H9 (cell line): ENCODE measurements at regions not wholly inside any gene's neighbourhood (a gene's known extent, or its start where the extent isn't known, plus 50 kb on each side); places are given as distances from the start of the nearest gene placed in this dataset.

Experiments used
- DNase-seq: peaks from one replicate; pipeline ENCODE4 v3.0.0-alpha.2; 2017
- H2AFZ ChIP-seq: one replicate; pipeline ENCODE4 v1.6.1; 2013; ENCODE audit warnings: mild to moderate bottlenecking, low read length, control low read depth, moderate library complexity
- H2AK5ac ChIP-seq: 2 replicates; pipeline ENCODE4 v1.6.1; 2013; ENCODE audit warnings: low read length, control low read depth, mixed read lengths; ENCODE audit not compliant: insufficient read length
- H2BK120ac ChIP-seq: one replicate; pipeline ENCODE4 v1.6.1; 2013; ENCODE audit warnings: low read depth, mild to moderate bottlenecking, low read length, control low read depth, inconsistent platforms; ENCODE audit not compliant: poor library complexity, severe bottlenecking
- H2BK12ac ChIP-seq: 2 replicates; pipeline ENCODE4 v1.6.1; 2013; ENCODE audit warnings: low read length, control low read depth, mixed read lengths, low read depth; ENCODE audit not compliant: insufficient read length
- H2BK15ac ChIP-seq: 2 replicates; pipeline ENCODE4 v1.6.1; 2013; ENCODE audit warnings: low read depth, low read length, control low read depth
- H2BK20ac ChIP-seq: one replicate; pipeline ENCODE4 v1.6.1; 2013; ENCODE audit warnings: low read depth, mild to moderate bottlenecking, low read length, control low read depth, inconsistent platforms; ENCODE audit not compliant: poor library complexity, severe bottlenecking
- H2BK5ac ChIP-seq: 2 replicates; pipeline ENCODE4 v1.6.1; 2013; ENCODE audit warnings: low read length, control low read depth, mixed read lengths; ENCODE audit not compliant: insufficient read length
- H3K14ac ChIP-seq: 2 replicates; pipeline ENCODE4 v1.6.1; 2013; ENCODE audit warnings: low read length, control low read depth; ENCODE audit not compliant: insufficient read depth
- H3K18ac ChIP-seq: 2 replicates; pipeline ENCODE4 v1.6.1; 2013; ENCODE audit warnings: low read depth, mild to moderate bottlenecking, mixed read lengths, low read length, control low read depth; ENCODE audit not compliant: insufficient read length
- H3K23ac ChIP-seq: 2 replicates; pipeline ENCODE4 v1.6.1; 2013; ENCODE audit warnings: low read length, control low read depth, mixed read lengths, low read depth; ENCODE audit not compliant: insufficient read length
- H3K23me2 ChIP-seq: 2 replicates; pipeline ENCODE4 v1.6.1; 2013; ENCODE audit warnings: low read depth, mild to moderate bottlenecking, mixed read lengths, low read length, control low read depth; ENCODE audit not compliant: insufficient read length, poor library complexity, severe bottlenecking
- H3K27ac ChIP-seq: 2 replicates; pipeline ENCODE4 v1.5.1; 2013; ENCODE audit warnings: low read length, control low read depth, mixed read lengths, low read depth; ENCODE audit not compliant: insufficient read length
- H3K27me3 ChIP-seq: 2 replicates; pipeline ENCODE4 v1.6.1; 2013; ENCODE audit warnings: low read length, control low read depth, inconsistent platforms; ENCODE audit not compliant: insufficient read depth
- H3K4ac ChIP-seq: 2 replicates; pipeline ENCODE4 v1.6.1; 2013; ENCODE audit warnings: low read depth, mild to moderate bottlenecking, control low read depth, inconsistent platforms, low read length, moderate library complexity
- H3K4me1 ChIP-seq: 2 replicates; pipeline ENCODE4 v1.6.1; 2013; ENCODE audit warnings: low read length, control low read depth, inconsistent platforms; ENCODE audit not compliant: insufficient read depth
- H3K4me2 ChIP-seq: 2 replicates; pipeline ENCODE4 v1.6.1; 2013; ENCODE audit warnings: low read length, control low read depth, mixed read lengths; ENCODE audit not compliant: insufficient read length, insufficient read depth
- H3K56ac ChIP-seq: 2 replicates; pipeline ENCODE4 v1.6.1; 2013; ENCODE audit warnings: low read depth, mild to moderate bottlenecking, mixed read lengths, low read length, control low read depth; ENCODE audit not compliant: insufficient read length
- H3K79me1 ChIP-seq: 2 replicates; pipeline ENCODE4 v1.6.1; 2013; ENCODE audit warnings: low read depth, mild to moderate bottlenecking, moderate library complexity, low read length, control low read depth, inconsistent platforms; ENCODE audit not compliant: insufficient read depth, poor library complexity, severe bottlenecking
- H3K79me2 ChIP-seq: 2 replicates; pipeline ENCODE4 v1.6.1; 2013; ENCODE audit warnings: low read length, control low read depth, inconsistent platforms; ENCODE audit not compliant: insufficient read depth
- H3K9ac ChIP-seq: 2 replicates; pipeline ENCODE4 v1.6.1; 2013; ENCODE audit warnings: low read length, control low read depth, mixed read lengths; ENCODE audit not compliant: insufficient read length; ENCODE audit errors: extremely low read depth
- H3K9me3 ChIP-seq: one replicate; pipeline ENCODE4 v1.6.1; 2013; ENCODE audit warnings: low read depth, low read length, inconsistent platforms; ENCODE audit not compliant: control insufficient read depth
- H3T11ph ChIP-seq: one replicate; pipeline ENCODE4 v1.6.1; 2013; ENCODE audit warnings: mild to moderate bottlenecking, low read length, control low read depth, inconsistent platforms
- H4K20me1 ChIP-seq: one replicate; pipeline ENCODE4 v1.6.1; 2013; ENCODE audit not compliant: control insufficient read depth, insufficient read length, insufficient read depth
- H4K5ac ChIP-seq: 2 replicates; pipeline ENCODE4 v1.6.1; 2013; ENCODE audit warnings: low read depth, mild to moderate bottlenecking, mixed read lengths, low read length, control low read depth; ENCODE audit not compliant: insufficient read length
- H4K8ac ChIP-seq: replicated peaks from 2 replicates; pipeline ENCODE4 v1.6.1; 2013; ENCODE audit warnings: low read length, control low read depth, mixed read lengths, low read depth; ENCODE audit not compliant: insufficient read length
- H4K91ac ChIP-seq: 2 replicates; pipeline ENCODE4 v1.6.1; 2013; ENCODE audit warnings: low read depth, mild to moderate bottlenecking, moderate library complexity, mixed read lengths, low read length, control low read depth; ENCODE audit not compliant: insufficient read length
- H3K27ac Mint-ChIP-seq, 3 experiments: 2 replicates in 2 of 3; 3 replicates in 1 of 3; pipeline ENCODE4 v1.8.0; 2020 to 2021; ENCODE audit warnings: mixed read lengths in 3 of 3, mild to moderate bottlenecking in 1 of 3, moderate library complexity in 1 of 3
- H3K27me3 Mint-ChIP-seq: 2 replicates; pipeline ENCODE4 v1.8.0; 2021; ENCODE audit warnings: low read depth, mild to moderate bottlenecking, moderate library complexity, mixed read lengths
- H3K36me3 Mint-ChIP-seq, 3 experiments: 2 replicates in 2 of 3; 3 replicates in 1 of 3; pipeline ENCODE4 v1.8.0; 2020 to 2021; ENCODE audit warnings: low read depth in 3 of 3, mixed read lengths in 3 of 3; ENCODE audit not compliant: insufficient read depth in 1 of 3
- H3K4me1 Mint-ChIP-seq, 2 experiments: 2 replicates each; pipeline ENCODE4 v1.8.0; 2020; ENCODE audit warnings: mixed read lengths in 2 of 2
- H3K4me3 Mint-ChIP-seq, 2 experiments: 2 replicates in 1 of 2; 3 replicates in 1 of 2; pipeline ENCODE4 v1.8.0; 2020 to 2021; ENCODE audit warnings: mild to moderate bottlenecking in 2 of 2, mixed read lengths in 2 of 2, moderate library complexity in 1 of 2
- H3K9me3 Mint-ChIP-seq, 2 experiments: 2 replicates in 1 of 2; 3 replicates in 1 of 2; pipeline ENCODE4 v1.8.0; 2020; ENCODE audit warnings: mild to moderate bottlenecking in 2 of 2, mixed read lengths in 2 of 2, moderate library complexity in 1 of 2
- CTCF ChIP-seq: fragments of 200-600 bp; sonication (generic); conservative IDR thresholded peaks from 3 replicates; pipeline ENCODE4 v1.8.0; 2021; ENCODE audit warnings: antibody characterized with exemption, mild to moderate bottlenecking

GRCh38 chr11:42034826-42035225 is 575.4 kb upstream of the LRRC4C start:
- Histone ChIP-seq H3K4ac (no peak overlapping the region), H3K18ac (no peak overlapping the region), H3K79me2 (no peaks in the 10 kb centered on the region), H3K27me3 (no peaks in the 10 kb centered on the region), H2BK120ac (no peak overlapping the region), H4K20me1 (no peaks in the 10 kb centered on the region), H2BK15ac (no peak overlapping the region), H3K9me3 (no peaks in the 10 kb centered on the region), H2BK12ac (no peak overlapping the region), H3T11ph (no peak overlapping the region), H2AK5ac (no peak overlapping the region), H4K8ac (no peak overlapping the region), H3K27ac (no peak overlapping the region), H3K23me2 (no peaks in the 10 kb centered on the region), H3K23ac (no peak overlapping the region), H3K56ac (no peak overlapping the region), H2BK20ac (no peak overlapping the region), H3K14ac (no peak overlapping the region), H3K9ac (no peak overlapping the region), H3K4me2 (no peak overlapping the region), H4K91ac (no peak overlapping the region), H2AFZ (no peak overlapping the region), H3K4me1 (no peaks in the 10 kb centered on the region), H4K5ac (no peak overlapping the region), H2BK5ac (no peak overlapping the region), H3K79me1 (no peaks in the 10 kb centered on the region)
- no peak for DNase-seq
- no peaks in the 10 kb centered on the region; a peak in 1 of 4 replicates for H3K4me1 Mint-ChIP-seq
- TF ChIP-seq CTCF = no peak
- no peaks in the 10 kb centered on the region for H3K27me3 Mint-ChIP-seq
- H3K36me3 Mint-ChIP-seq = no peaks in the 10 kb centered on the region
- no peak overlapping the region for H3K4me3 Mint-ChIP-seq
- H3K9me3 Mint-ChIP-seq = peaks cover 0 to 4% of the 10 kb centered on the region in 2 experiments; a peak in 2 of 5 replicates
- no peak overlapping the region for H3K27ac Mint-ChIP-seq
